Prostate gland (tissue), 2 donors: ENCODE measurements at regions not wholly inside any gene's neighbourhood (a gene's known extent, or its start where the extent isn't known, plus 50 kb on each side); places are given as distances from the start of the nearest gene placed in this dataset.

ENCODE experiments used
- DNase-seq: peaks from one replicate; pipeline ENCODE4 v3.0.0-alpha.2; 2019; ENCODE audit warnings: low spot score
- H3K27ac ChIP-seq, 2 donors: fragments of 200-600 bp; sonication (generic); 2 replicates each; pipeline ENCODE4 v1.5.1; 2017 to 2019
- H3K27me3 ChIP-seq: fragments of 200-600 bp; sonication (generic); replicated peaks from 2 replicates; pipeline ENCODE4 v1.5.1; 2019; ENCODE audit not compliant: insufficient read depth
- H3K36me3 ChIP-seq, 2 donors: fragments of 200-600 bp; sonication (generic); 1 replicate in 1 of 2; 2 replicates in 1 of 2; pipeline versions ENCODE4 v1.5.1 to v1.8.1; 2017 to 2019
- H3K4me1 ChIP-seq: fragments of 200-600 bp; sonication (generic); replicated peaks from 2 replicates; pipeline ENCODE4 v1.5.1; 2019
- H3K4me3 ChIP-seq, 2 donors: fragments of 200-600 bp; sonication (generic); 2 replicates each; pipeline ENCODE4 v1.5.1; 2017 to 2019
- H3K9me3 ChIP-seq: fragments of 200-600 bp; sonication (generic); 2 replicates; pipeline ENCODE4 v1.5.1; 2017
- POLR2A ChIP-seq: fragments of 450-650 bp; IDR thresholded peaks from one replicate; pipeline ENCODE4 v1.6.1; 2016; ENCODE audit warnings: antibody characterized with exemption, mild to moderate bottlenecking
- POLR2AphosphoS5 ChIP-seq: sonication (generic); formaldehyde crosslinking; IDR thresholded peaks from one replicate; pipeline ENCODE4 v1.6.1; 2017; ENCODE audit warnings: antibody characterized with exemption
- WGBS: methylation state at CpG from one replicate; pipeline ENCODE4 v1.1.5; 2018; 5-methylcytosine and 5-hydroxymethylcytosine counted together
- intact Hi-C: fragments of 100-400 bp; cut with DNase I; formaldehyde crosslinking; loops from one replicate; pipeline ENCODE4 v1.14.2; 2022
- TF ChIP-seq, protein P1 (sequence below), 4 experiments: fragments of 200-600 bp in 2 of 4; fragments of 450-650 bp in 2 of 4; sonication (generic) in 2 of 4; IDR thresholded peaks; 1 replicate in 3 of 4; 2 replicates in 1 of 4; pipeline ENCODE4 v1.5.1; 2016 to 2019; ENCODE audit warnings: antibody characterized with exemption in 4 of 4, mild to moderate bottlenecking in 2 of 4, moderate library complexity in 2 of 4

DNA sequence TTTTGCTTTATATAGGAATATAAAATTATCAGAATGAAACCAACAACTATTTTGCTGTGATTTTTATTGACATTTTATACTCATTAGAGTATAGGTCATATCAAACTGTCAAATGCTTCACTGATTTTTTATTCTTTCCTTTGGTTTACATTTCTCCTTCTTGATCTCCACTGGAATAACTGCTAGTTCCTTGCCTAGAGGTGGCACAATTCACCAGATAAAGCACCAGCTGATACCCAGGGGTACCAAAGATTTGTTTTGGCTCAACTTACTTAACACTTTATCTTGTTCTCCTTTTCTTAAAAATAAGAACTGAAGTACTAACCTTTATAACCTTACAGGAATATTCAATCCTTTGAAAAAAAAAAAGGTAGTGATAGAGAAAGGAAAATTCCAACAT lies 725.1 kb upstream of the CHORDC1 start:
- no peak for TF ChIP-seq POLR2AphosphoS5
- no peak for TF ChIP-seq POLR2A
- TF ChIP-seq, protein P1, sequence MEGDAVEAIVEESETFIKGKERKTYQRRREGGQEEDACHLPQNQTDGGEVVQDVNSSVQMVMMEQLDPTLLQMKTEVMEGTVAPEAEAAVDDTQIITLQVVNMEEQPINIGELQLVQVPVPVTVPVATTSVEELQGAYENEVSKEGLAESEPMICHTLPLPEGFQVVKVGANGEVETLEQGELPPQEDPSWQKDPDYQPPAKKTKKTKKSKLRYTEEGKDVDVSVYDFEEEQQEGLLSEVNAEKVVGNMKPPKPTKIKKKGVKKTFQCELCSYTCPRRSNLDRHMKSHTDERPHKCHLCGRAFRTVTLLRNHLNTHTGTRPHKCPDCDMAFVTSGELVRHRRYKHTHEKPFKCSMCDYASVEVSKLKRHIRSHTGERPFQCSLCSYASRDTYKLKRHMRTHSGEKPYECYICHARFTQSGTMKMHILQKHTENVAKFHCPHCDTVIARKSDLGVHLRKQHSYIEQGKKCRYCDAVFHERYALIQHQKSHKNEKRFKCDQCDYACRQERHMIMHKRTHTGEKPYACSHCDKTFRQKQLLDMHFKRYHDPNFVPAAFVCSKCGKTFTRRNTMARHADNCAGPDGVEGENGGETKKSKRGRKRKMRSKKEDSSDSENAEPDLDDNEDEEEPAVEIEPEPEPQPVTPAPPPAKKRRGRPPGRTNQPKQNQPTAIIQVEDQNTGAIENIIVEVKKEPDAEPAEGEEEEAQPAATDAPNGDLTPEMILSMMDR (IDR thresholded peaks at IDR 0.05), result no peak
- Histone ChIP-seq H3K4me1 (no peaks in the 10 kb centered on the region), H3K27me3 (no peaks in the 10 kb centered on the region), H3K36me3 (no peaks in the 10 kb centered on the region), H3K27ac (no peak overlapping the region), H3K9me3 (no peaks in the 10 kb centered on the region), H3K4me3 (no peak overlapping the region)
- intact Hi-C loops, result no loop called here
- DNase-seq, result no peak

DNA sequence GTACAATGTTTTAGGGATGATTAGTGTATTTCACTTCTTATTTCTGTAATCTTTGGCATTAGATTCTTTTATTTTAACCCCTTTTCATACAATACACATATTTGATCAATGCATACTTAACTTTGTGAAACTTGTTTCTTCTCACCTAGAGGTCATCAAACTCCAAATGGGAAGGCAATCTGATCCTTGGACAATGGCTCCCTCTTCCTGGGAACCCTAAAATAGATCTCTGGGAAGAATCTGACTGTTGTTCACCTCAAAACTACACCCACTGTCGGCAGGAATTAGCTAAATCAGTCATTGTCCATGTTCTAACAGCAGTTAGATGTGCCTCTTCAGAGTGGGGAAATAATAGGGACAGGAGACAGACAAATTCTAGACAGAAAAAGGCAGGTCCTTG lies 707.4 kb upstream of the CHORDC1 start:
- intact Hi-C loops, result loop anchor here (10.0 kb wide), 1 partner anchor 135 kb away; no protein-coding TSS in a partner anchor
- 86% methylated on average over 1 of the region's 1 CpG for WGBS

DNA sequence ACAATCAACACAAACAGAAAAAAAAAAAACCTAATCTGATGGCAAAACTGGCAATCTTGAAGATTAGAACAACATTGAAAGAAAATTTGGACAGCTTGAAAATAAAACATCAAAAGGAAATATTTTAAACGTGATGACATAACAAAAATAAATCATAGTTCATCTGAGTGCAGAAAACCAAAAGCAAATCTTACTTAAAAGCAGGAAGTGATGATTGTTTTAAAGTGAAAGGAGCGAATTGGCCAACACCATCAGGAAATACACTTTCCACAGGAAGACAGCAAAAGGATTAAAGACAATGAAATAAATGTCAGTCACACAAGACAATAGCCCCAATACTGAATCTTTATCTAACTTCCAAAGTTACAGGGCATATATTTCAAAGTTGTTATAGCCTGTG lies 696.5 kb upstream of the CHORDC1 start:
- intact Hi-C loops, result no loop called here
- H3K27ac ChIP-seq, result no peak overlapping the region
- H3K36me3 ChIP-seq, result no peaks in the 10 kb centered on the region
- no peaks in the 10 kb centered on the region for H3K9me3 ChIP-seq
- TF ChIP-seq, protein P1 (IDR thresholded peaks at IDR 0.05), result no peak
- no peak for TF ChIP-seq POLR2A
- no peak for TF ChIP-seq POLR2AphosphoS5
- no peak for DNase-seq
- WGBS, result 40% methylated on average over 2 of the region's 2 CpGs
- H3K4me3 ChIP-seq, result no peak overlapping the region
- H3K27me3 ChIP-seq, result no peaks in the 10 kb centered on the region
- no peaks in the 10 kb centered on the region for H3K4me1 ChIP-seq

More for the DNA sequence above, 707.4 kb upstream of the CHORDC1 start:
- Histone ChIP-seq H3K36me3 (no peaks in the 10 kb centered on the region), H3K4me1 (no peaks in the 10 kb centered on the region), H3K9me3 (no peaks in the 10 kb centered on the region), H3K27me3 (no peaks in the 10 kb centered on the region), H3K27ac (no peak overlapping the region), H3K4me3 (no peak overlapping the region)
- TF ChIP-seq POLR2A (no peak), POLR2AphosphoS5 (no peak)
- TF ChIP-seq, protein P1 (IDR thresholded peaks at IDR 0.05), result no peak
- DNase-seq, result no peak

DNA sequence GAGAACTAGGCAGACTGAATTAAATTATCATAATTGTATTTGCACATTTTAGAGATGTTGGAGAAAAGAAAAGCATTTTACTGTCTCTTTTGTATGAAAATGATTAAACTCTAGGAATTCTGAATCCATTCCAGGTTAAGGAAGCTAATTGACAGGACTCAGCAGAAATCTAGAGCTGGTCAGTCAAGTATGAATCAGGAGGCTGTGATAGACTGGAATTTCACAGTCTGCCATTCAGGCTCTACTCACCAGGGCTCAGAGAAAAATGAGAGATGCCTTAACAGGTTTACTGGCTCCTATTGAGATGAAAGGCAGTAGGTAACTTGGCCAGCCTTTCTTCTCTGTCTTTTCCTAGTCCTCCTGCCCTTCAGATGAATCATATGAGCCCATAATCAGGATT lies 693.9 kb upstream of the CHORDC1 start:
- Histone ChIP-seq H3K4me3 (no peak overlapping the region), H3K27me3 (no peaks in the 10 kb centered on the region), H3K36me3 (no peaks in the 10 kb centered on the region), H3K9me3 (no peaks in the 10 kb centered on the region), H3K27ac (no peak overlapping the region), H3K4me1 (no peaks in the 10 kb centered on the region)
- TF ChIP-seq POLR2A (no peak), POLR2AphosphoS5 (no peak)
- TF ChIP-seq, protein P1 (IDR thresholded peaks at IDR 0.05), result no peak
- intact Hi-C loops, result no loop called here
- DNase-seq, result no peak

DNA sequence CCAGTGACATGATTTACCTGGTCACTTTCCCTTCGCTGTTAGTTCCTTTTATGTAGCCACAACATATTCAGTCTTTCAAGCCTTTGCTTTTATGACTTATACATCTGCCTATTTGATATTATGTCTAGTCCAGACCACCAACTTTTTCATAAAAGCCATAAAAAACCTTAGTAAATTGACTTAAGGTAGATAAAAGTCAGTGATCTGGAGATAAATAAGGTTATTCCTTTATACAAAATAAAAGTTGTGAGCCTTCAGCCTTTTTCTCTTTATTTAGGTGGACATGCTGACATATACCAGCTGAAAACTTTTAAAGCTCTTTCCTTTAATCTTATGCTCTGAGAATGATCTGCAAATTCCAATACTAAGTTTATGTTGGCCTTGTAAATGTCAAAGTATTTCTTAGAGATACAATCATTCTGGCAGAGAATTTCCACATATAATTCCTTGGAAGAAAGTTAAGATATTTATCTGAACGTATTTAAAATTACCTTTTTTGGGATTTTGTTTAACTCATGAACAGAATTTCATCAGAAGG lies 690.4 kb upstream of the CHORDC1 start:
- Histone ChIP-seq H3K27me3 (no peaks in the 10 kb centered on the region), H3K4me3 (no peak overlapping the region), H3K4me1 (no peaks in the 10 kb centered on the region), H3K9me3 (no peaks in the 10 kb centered on the region), H3K27ac (no peak overlapping the region), H3K36me3 (no peaks in the 10 kb centered on the region)
- TF ChIP-seq, protein P1 (IDR thresholded peaks at IDR 0.05), result no peak
- TF ChIP-seq POLR2AphosphoS5 (no peak), POLR2A (no peak)
- WGBS, result 22% methylated on average over 2 of the region's 2 CpGs
- intact Hi-C loops, result no loop called here
- DNase-seq, result no peak
